ENCODE measurements at regions not wholly inside any gene's neighbourhood (a gene's known extent, or its start where the extent isn't known, plus 50 kb on each side); places are given as distances from the start of the nearest gene placed in this dataset.

- Histone ChIP-seq H3K18ac (ENCODE audit: extremely low read depth, low read length) (no peak overlapping the region), H4K5ac (ENCODE audit: insufficient read length, low read depth, low read length) (no peak overlapping the region), H3K79me1 (ENCODE audit: low read depth, low read length) (peaks cover 4% of the 10 kb centered on the region; the same call in 1 of the 2 replicates), H2BK12ac (ENCODE audit: low read depth, low read length) (no peak overlapping the region), H4K20me1 (replicated peaks in 1 of 2; ENCODE audit: control insufficient read depth in 1 of 2, insufficient read depth in 2 of 2, low read length in 2 of 2) (peaks cover 0 to 2% of the 10 kb centered on the region in 2 experiments), H3K79me2 (ENCODE audit: control insufficient read depth in 1 of 2, insufficient read depth in 2 of 2, low read length in 2 of 2) (no peaks in the 10 kb centered on the region; a peak in 1 of 4 replicates), H3K4me1 (replicated peaks in 1 of 4; ENCODE audit: control insufficient read depth in 3 of 4, insufficient read depth in 4 of 4, low read length in 3 of 4) (peaks cover 0 to 9% (median 1%) of the 10 kb centered on the region in 4 experiments; a peak in 6 of 7 replicates), H2BK20ac (ENCODE audit: low read length) (no peak overlapping the region), H2BK5ac (ENCODE audit: low read depth, low read length) (no peak overlapping the region), H3K9ac (replicated peaks in 1 of 4; ENCODE audit: extremely low read depth in 1 of 4, low read depth in 3 of 4, low read length in 3 of 4) (no peak overlapping the region), H2BK120ac (replicated peaks; ENCODE audit: low read depth, low read length) (no peak overlapping the region), H2AK5ac (ENCODE audit: low read depth, low read length) (no peak overlapping the region), H2AFZ (ENCODE audit: low read length) (no peak overlapping the region), H4K91ac (replicated peaks; ENCODE audit: insufficient read length, low read length) (no peak overlapping the region), H3K36me3 (ENCODE audit: control insufficient read depth in 2 of 4, insufficient read depth in 4 of 4, low read length in 3 of 4) (no peaks in the 10 kb centered on the region), H3K27me3 (replicated peaks in 1 of 4; ENCODE audit: control insufficient read depth in 3 of 4, extremely low read depth in 1 of 4, insufficient read depth in 3 of 4, low read length in 3 of 4) (no peaks in the 10 kb centered on the region), H3K4me2 (ENCODE audit: insufficient read depth in 1 of 2, low read depth in 2 of 2, low read length in 2 of 2) (no peak overlapping the region), H3K4me3 (ENCODE audit: extremely low read depth in 1 of 4, insufficient read depth in 2 of 4, low read depth in 3 of 4, low read length in 4 of 4) (no peak overlapping the region), H3K9me3 (ENCODE audit: insufficient read depth in 2 of 2, low read depth in 1 of 2, low read length in 1 of 2) (no peaks in the 10 kb centered on the region), H3K23ac (ENCODE audit: insufficient read length) (no peak overlapping the region), H3K27ac (ENCODE audit: low read depth, low read length) (no peak overlapping the region), H3K4ac (replicated peaks; ENCODE audit: insufficient read length, low read depth, low read length) (no peak overlapping the region), H3K23me2 (ENCODE audit: low read depth, low read length) (no peaks in the 10 kb centered on the region), H4K8ac (ENCODE audit: extremely low read depth, insufficient read depth, low read length) (peak overlapping the region; percentile 62; the same call in 1 of the 2 replicates), H3K56ac (replicated peaks; ENCODE audit: insufficient read length, low read depth, low read length) (no peak overlapping the region), H2BK15ac (ENCODE audit: low read length) (no peak overlapping the region), H3K14ac (ENCODE audit: insufficient read length) (no peak overlapping the region)
- FAIRE-seq: no peak
- DNase-seq (ENCODE audit: low read depth in 1 of 2, low spot score in 2 of 2): no peak
- whole genome bisulfite sequencing, 2 experiments (ENCODE audit: extremely low coverage in 1 of 2, insufficient coverage in 1 of 2, insufficient read length in 1 of 2, insufficient replicate concordance in 2 of 2, low coverage in 1 of 2, low lambda C conversion rate in 2 of 2, missing lambda C conversion rate in 1 of 2): 86% methylated on average over 13 of the region's 13 CpGs; no CpG with 5 or more reads in 1 of the 2 experiments
- TF ChIP-seq RFX5 (IDR thresholded peaks at IDR 0.05; ENCODE audit: borderline replicate concordance, low read depth, low read length) (no peak), ZNF274 (IDR thresholded peaks at IDR 0.05; ENCODE audit: borderline replicate concordance, extremely low read depth, low read length) (no peak), EZH2 (IDR thresholded peaks at IDR 0.05; ENCODE audit: low read depth, low read length, severe bottlenecking) (no peak)
- ChIA-PET POLR2A (ENCODE audit: partially characterized antibody) (no interaction called here), CTCF (ENCODE audit: partially characterized antibody) (interaction anchor here (0.6 to 1.4 kb wide), 6 partner anchors 8 to 97 kb away, joined by 3 to 5 read pairs (median 4); no protein-coding TSS in a partner anchor)
These were observed 201.7 kb upstream of the NSMCE3 start for GRCh38 chr15:29471306-29471705.

Data from H1 (cell line).